NCI-H2107 treated with DMSO at 0.1 percent for 48 hours (cell line): ENCODE measurements at regions not wholly inside any gene's neighbourhood (a gene's known extent, or its start where the extent isn't known, plus 50 kb on each side); places are given as distances from the start of the nearest gene placed in this dataset.

Experiments
- DNase-seq: peaks from one replicate; lab custom pipeline; 2025; ENCODE audit not compliant: unreplicated experiment; lab: John Stamatoyannopoulos, UW

- no peak for DNase-seq
Measured at GRCh38 chr11:119985551-119985950, 152.4 kb downstream of the TRIM29 start.

- DNase-seq: no peak
Measured at GRCh38 chr11:119983816-119984215, 154.1 kb downstream of the TRIM29 start.

GRCh38 chr11:119983240-119983732 is 154.6 kb downstream of the TRIM29 start:
- DNase-seq: no peak

GRCh38 chr11:119982517-119983239 is 155.2 kb downstream of the TRIM29 start:
- DNase-seq: peak; percentile 86

- DNase-seq: no peak
Measured at GRCh38 chr11:119980431-119980830, 157.5 kb downstream of the TRIM29 start.

- DNase-seq: no peak
Measured at GRCh38 chr11:119979701-119980100, 158.2 kb downstream of the TRIM29 start.

GRCh38 chr11:119978696-119979095 is 159.2 kb downstream of the TRIM29 start:
- DNase-seq: no peak

- DNase-seq: no peak
Measured at GRCh38 chr11:119977881-119978280, 160.0 kb downstream of the TRIM29 start.

GRCh38 chr11:119977561-119977860 is 160.4 kb downstream of the TRIM29 start:
- no peak for DNase-seq

GRCh38 chr11:119976805-119977560 is 160.9 kb downstream of the TRIM29 start:
- DNase-seq: no peak

GRCh38 chr11:119975561-119976152 is 162.3 kb downstream of the TRIM29 start:
- DNase-seq: peak; percentile 78

GRCh38 chr11:119974467-119974866 is 163.4 kb downstream of the TRIM29 start:
- no peak for DNase-seq

GRCh38 chr11:119974051-119974450 is 163.9 kb downstream of the TRIM29 start:
- DNase-seq: no peak

- DNase-seq: no peak
Measured at GRCh38 chr11:119972281-119972680, 165.6 kb downstream of the TRIM29 start.

GRCh38 chr11:119970555-119971304 is 167.2 kb downstream of the TRIM29 start:
- no peak for DNase-seq

- no peak for DNase-seq
Measured at GRCh38 chr11:119964136-119965025, 173.5 kb downstream of the TRIM29 start.

- no peak for DNase-seq
Measured at GRCh38 chr11:119957951-119958350, 180.0 kb downstream of the TRIM29 start.

- no peak for DNase-seq
Measured at GRCh38 chr11:119952441-119952840, 185.5 kb downstream of the TRIM29 start.

GRCh38 chr11:119943298-119943655 is 194.6 kb downstream of the TRIM29 start:
- no peak for DNase-seq

GRCh38 chr11:119942583-119943297 is 195.2 kb downstream of the TRIM29 start:
- no peak for DNase-seq
